GM12872 (cell line): ENCODE measurements at regions not wholly inside any gene's neighbourhood (a gene's known extent, or its start where the extent isn't known, plus 50 kb on each side); places are given as distances from the start of the nearest gene placed in this dataset.
A peak's percentile ranks its signal among the peaks of the same experiment; 100 is the strongest.

Experiments used
- CTCF ChIP-seq: IDR thresholded peaks from 3 replicates; pipeline ENCODE4 v1.5.1; 2011; ENCODE audit warnings: low read depth, mild to moderate bottlenecking, low read length, moderate library complexity; ENCODE audit not compliant: insufficient read depth

- TF ChIP-seq CTCF = peak; percentile 69
Measured at GRCh38 chr14:106766551-106767277, 1240.3 kb downstream of the TMEM121 start.

- TF ChIP-seq CTCF = peak; percentile 85
Measured at GRCh38 chr14:106774889-106775480, 1248.6 kb downstream of the TMEM121 start.

GRCh38 chr14:106776395-106776983 lies 1250.1 kb downstream of the TMEM121 start:
- TF ChIP-seq CTCF = no peak

GRCh38 chr14:106778986-106779385 lies 1252.6 kb downstream of the TMEM121 start:
- no peak for TF ChIP-seq CTCF

- no peak for TF ChIP-seq CTCF
Measured at GRCh38 chr14:106786697-106787096, 1260.3 kb downstream of the TMEM121 start.

- TF ChIP-seq CTCF = no peak
Measured at GRCh38 chr14:106787626-106788025, 1261.2 kb downstream of the TMEM121 start.

GRCh38 chr14:106788534-106788933 lies 1262.2 kb downstream of the TMEM121 start:
- TF ChIP-seq CTCF = no peak
